ENCODE measurements at regions not wholly inside any gene's neighbourhood (a gene's known extent, or its start where the extent isn't known, plus 50 kb on each side); places are given as distances from the start of the nearest gene placed in this dataset.
"Not testable (repeated sequence)": the region's sequence is repeated elsewhere in the genome, so short reads cannot be mapped to it uniquely, and the experiment has no call there.

GRCh38 chr20:43350694-43351093 lies 107.0 kb upstream of the SRSF6 start:
- TF ChIP-seq, protein P1, sequence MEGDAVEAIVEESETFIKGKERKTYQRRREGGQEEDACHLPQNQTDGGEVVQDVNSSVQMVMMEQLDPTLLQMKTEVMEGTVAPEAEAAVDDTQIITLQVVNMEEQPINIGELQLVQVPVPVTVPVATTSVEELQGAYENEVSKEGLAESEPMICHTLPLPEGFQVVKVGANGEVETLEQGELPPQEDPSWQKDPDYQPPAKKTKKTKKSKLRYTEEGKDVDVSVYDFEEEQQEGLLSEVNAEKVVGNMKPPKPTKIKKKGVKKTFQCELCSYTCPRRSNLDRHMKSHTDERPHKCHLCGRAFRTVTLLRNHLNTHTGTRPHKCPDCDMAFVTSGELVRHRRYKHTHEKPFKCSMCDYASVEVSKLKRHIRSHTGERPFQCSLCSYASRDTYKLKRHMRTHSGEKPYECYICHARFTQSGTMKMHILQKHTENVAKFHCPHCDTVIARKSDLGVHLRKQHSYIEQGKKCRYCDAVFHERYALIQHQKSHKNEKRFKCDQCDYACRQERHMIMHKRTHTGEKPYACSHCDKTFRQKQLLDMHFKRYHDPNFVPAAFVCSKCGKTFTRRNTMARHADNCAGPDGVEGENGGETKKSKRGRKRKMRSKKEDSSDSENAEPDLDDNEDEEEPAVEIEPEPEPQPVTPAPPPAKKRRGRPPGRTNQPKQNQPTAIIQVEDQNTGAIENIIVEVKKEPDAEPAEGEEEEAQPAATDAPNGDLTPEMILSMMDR (IDR thresholded peaks at IDR 0.05; ENCODE audit: low read depth, low read length, poor library complexity, severe bottlenecking) = not testable (repeated sequence)
- TF ChIP-seq EZH2phosphoT487 (IDR thresholded peaks at IDR 0.05; ENCODE audit: borderline replicate concordance, low read length) = not testable (repeated sequence)
